Epithelial cell of proximal tubule (primary cell): ENCODE measurements at regions not wholly inside any gene's neighbourhood (a gene's known extent, or its start where the extent isn't known, plus 50 kb on each side); places are given as distances from the start of the nearest gene placed in this dataset.

ENCODE experiments used
- DNase-seq: peaks from one replicate; pipeline ENCODE4 v3.0.0-alpha.2; 2011; ENCODE audit warnings: low read depth
- H3K4me3 ChIP-seq: 2 replicates; pipeline ENCODE4 v1.5.1; 2011; ENCODE audit warnings: low read depth, mild to moderate bottlenecking, low read length
- TF ChIP-seq, protein P1 (sequence below): conservative IDR thresholded peaks from 2 replicates; pipeline ENCODE4 v1.5.1; 2012; ENCODE audit warnings: low read depth, mild to moderate bottlenecking, low read length

DNA sequence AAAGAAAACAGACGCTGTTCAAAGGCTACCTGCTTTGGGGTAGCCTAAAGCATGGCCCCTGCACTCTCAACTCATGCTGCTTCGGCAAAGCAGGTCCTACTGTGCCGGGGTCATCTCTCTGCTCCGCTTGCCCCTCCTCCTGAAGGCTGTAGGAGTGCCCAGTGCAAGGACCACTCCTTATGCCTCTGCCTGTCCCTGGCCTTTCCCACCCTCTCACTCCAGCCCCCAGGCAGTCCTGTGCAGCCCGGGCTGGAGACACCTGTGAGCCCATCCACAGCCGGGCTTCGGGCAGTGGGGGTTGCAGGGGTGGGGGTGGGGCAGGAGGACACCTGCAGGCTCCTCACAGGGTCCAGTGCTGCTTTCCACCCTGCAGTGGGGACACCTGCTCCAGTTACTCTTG is 69.1 kb downstream of the ACKR3 start:
- TF ChIP-seq, protein P1, sequence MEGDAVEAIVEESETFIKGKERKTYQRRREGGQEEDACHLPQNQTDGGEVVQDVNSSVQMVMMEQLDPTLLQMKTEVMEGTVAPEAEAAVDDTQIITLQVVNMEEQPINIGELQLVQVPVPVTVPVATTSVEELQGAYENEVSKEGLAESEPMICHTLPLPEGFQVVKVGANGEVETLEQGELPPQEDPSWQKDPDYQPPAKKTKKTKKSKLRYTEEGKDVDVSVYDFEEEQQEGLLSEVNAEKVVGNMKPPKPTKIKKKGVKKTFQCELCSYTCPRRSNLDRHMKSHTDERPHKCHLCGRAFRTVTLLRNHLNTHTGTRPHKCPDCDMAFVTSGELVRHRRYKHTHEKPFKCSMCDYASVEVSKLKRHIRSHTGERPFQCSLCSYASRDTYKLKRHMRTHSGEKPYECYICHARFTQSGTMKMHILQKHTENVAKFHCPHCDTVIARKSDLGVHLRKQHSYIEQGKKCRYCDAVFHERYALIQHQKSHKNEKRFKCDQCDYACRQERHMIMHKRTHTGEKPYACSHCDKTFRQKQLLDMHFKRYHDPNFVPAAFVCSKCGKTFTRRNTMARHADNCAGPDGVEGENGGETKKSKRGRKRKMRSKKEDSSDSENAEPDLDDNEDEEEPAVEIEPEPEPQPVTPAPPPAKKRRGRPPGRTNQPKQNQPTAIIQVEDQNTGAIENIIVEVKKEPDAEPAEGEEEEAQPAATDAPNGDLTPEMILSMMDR: no peak
- no peak overlapping the region for H3K4me3 ChIP-seq
- no peak for DNase-seq

DNA sequence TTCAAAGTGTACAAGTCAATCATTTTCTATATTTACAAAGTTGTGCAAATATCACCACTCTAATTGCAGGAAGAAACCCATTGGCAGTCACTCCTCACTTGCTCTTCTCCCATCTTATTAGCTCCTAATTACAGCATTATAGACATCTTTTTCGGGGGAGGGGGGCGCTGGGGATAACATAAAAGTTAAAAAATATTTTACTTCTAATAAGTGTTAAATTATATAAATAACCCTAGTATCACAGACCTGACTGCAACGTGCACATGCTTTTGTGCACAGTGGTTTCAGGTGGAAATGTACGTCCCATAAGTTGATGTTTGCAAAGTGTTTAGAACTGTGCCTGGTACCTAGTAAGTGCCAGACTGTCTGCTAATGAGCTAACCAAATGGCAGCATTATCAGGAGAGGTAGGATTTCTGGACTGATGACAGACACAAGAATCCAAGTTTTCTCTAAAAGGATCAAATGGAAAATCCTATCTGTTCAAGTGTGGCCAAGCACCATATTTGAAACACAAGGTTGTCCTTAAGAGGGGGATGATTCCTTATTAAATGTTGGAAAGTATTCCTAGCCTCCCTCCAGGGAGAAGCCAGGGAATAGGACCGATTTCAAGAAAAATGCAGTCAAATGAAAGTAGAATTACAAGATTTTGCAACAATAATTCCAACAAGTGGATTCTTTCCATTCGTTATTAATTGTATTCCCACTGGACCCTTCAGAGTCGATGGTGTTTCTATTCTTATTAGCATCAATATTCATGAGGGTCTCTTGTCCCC is 70.0 kb downstream of the ACKR3 start:
- TF ChIP-seq, protein P1: no peak
- H3K4me3 ChIP-seq: no peak overlapping the region
- no peak for DNase-seq

DNA sequence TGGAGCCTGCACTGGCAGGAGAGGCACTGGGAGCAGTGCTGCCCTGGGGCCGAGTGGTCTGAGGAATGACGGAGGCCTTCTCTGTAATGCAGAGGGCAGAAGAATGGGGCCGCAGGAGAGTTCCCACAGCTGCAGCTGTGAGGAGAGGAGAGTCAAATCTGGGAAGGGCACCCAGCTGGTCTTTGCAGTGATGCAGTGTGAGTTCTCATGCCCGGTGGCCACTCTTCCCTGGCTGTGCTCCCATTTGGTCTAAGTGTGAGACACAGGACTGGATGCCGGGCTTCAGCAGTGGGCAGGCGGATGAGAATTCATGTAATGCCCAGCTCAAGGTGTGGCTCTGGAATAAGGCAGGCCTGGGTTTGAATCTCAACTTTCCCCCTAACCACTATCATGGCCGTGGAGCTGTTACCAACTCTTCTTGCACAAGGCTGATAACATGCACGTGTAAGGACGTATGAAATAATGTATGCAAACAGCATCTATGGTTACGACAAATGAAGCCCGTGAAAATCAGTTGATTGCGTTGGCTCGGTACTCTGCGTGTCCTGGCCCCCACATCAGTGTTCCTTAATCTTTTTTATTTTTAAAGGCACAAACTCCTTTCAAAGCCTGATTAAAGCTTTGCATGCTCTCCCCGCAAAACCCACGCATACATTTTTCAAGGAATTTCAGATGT is 71.6 kb downstream of the ACKR3 start:
- H3K4me3 ChIP-seq: no peak overlapping the region
- TF ChIP-seq, protein P1: no peak
- DNase-seq: no peak

DNA sequence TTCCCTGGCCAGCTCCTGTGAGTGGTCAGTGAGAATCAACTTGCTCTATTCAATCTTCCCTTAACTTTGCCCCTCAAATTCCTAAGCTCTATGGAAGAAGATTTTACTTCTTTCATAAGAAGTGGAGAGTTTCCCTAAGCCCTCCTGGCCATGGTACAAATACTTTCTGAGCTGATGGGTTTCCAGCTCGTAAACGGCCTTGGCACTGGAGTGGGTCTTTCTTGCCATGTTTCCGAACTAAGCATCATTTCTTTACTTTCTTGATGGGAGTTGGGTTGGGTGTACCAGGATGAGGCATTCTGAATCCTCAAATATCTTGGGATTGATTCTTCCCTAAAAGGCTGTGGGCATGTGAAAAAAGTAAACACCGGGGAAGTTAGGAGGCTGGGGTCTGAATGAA is 72.5 kb downstream of the ACKR3 start:
- TF ChIP-seq, protein P1: no peak
- no peak overlapping the region for H3K4me3 ChIP-seq
- no peak for DNase-seq

DNA sequence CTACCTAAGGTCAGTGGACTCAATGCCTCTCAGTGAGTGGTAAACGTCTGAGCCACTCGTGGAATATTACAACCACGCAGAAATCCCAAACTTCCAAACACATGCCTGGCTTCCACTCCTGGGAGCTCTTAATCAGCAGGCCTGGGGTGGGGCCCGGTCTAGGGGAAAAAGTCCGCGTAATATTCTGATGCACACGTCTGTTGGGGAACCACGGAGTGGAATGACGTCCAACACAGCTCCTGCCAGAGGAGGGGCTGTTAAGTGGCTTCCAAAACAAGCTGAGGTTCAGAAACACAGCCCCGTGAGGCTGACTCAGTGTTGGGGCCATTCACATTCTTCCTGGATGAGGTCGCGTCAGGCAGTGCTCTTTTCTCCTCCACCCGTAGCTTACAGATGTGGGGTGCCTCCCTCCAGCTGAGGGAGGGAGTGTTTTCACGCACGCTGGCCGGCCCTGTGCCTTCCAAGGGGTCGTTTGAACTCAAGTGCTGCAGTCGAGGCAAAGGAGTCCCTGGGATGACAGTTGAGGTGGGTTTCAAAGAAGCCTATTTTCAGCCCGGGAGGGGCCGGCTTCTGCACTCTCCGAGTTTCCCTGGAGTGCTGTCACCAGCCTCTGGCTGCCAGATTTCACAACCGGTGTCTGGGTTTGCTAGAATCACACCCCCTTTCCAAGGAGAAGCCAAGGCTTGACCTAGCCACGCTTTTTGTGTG is 73.1 kb downstream of the ACKR3 start:
- H3K4me3 ChIP-seq: no peak overlapping the region
- TF ChIP-seq, protein P1: no peak
- peak; percentile 74 for DNase-seq

DNA sequence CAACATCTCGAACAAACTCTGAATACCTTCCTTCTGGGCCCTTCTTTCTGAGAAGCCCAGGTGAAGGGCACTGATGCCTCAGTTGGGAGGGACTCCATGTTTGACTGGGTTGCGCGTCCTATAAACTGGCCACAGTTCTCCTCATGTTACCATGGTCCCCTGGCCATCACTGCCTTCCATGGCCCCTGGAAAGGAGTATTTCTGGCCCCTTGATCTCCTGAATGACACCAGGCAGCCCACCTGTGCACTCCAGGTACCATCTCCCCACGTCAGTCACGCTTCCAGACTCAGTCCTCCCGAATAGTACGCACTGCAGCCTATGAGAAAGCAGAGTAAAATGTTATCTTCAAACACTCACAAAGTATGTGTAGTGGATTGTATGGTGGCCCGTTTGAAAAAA is 73.9 kb downstream of the ACKR3 start:
- DNase-seq: no peak
- TF ChIP-seq, protein P1: no peak
- H3K4me3 ChIP-seq: no peak overlapping the region
